Activated T-cell treated with anti-CD3 and anti-CD28 coated beads, Interleukin-2, amount 50 U/mL, for 4 hours (primary cell): ENCODE measurements at regions not wholly inside any gene's neighbourhood (a gene's known extent, or its start where the extent isn't known, plus 50 kb on each side); places are given as distances from the start of the nearest gene placed in this dataset.
"Not testable (repeated sequence)": the region's sequence is repeated elsewhere in the genome, so short reads cannot be mapped to it uniquely, and the experiment has no call there.

Source experiments
- ATAC-seq, 2 donors: fragments of 200-7000 bp; cut with Tn5 transposase; one replicate each; pipeline ENCODE4 v1.10.0; 2021
- DNase-seq: peaks from one replicate; pipeline ENCODE4 v3.0.0-alpha.2; 2020
- H3K27me3 Mint-ChIP-seq: one replicate; pipeline ENCODE4 v1.8.0; 2021; ENCODE audit warnings: low read depth, mixed read lengths
- H3K36me3 Mint-ChIP-seq: one replicate; pipeline ENCODE4 v1.8.0; 2022; ENCODE audit warnings: mixed read lengths; ENCODE audit not compliant: insufficient read depth
- H3K4me1 Mint-ChIP-seq: one replicate; pipeline ENCODE4 v1.8.0; 2021; ENCODE audit warnings: low read depth, mixed read lengths
- H3K4me3 Mint-ChIP-seq: one replicate; pipeline ENCODE4 v1.8.0; 2021; ENCODE audit warnings: mild to moderate bottlenecking, moderate library complexity, mixed read lengths
- H3K9me3 Mint-ChIP-seq: one replicate; pipeline ENCODE4 v1.8.0; 2021; ENCODE audit warnings: mixed read lengths

- no peaks in the 10 kb centered on the region for H3K4me1 Mint-ChIP-seq
- no peak for ATAC-seq
- no peaks in the 10 kb centered on the region for H3K27me3 Mint-ChIP-seq
- no peaks in the 10 kb centered on the region for H3K9me3 Mint-ChIP-seq
- H3K4me3 Mint-ChIP-seq = no peak overlapping the region
- no peak for DNase-seq
- H3K36me3 Mint-ChIP-seq = no peaks in the 10 kb centered on the region
Measured at GRCh38 chr1:194387531-194387930, 1201.1 kb upstream of the B3GALT2 start.

- Mint-ChIP-seq H3K4me3 (no peak overlapping the region), H3K4me1 (no peaks in the 10 kb centered on the region), H3K9me3 (no peaks in the 10 kb centered on the region), H3K27me3 (no peaks in the 10 kb centered on the region), H3K36me3 (no peaks in the 10 kb centered on the region)
- DNase-seq (no peak), ATAC-seq (no peak)
Measured at GRCh38 chr1:194378517-194378916, 1192.1 kb upstream of the B3GALT2 start.

- Mint-ChIP-seq H3K9me3 (no peaks in the 10 kb centered on the region), H3K4me1 (no peaks in the 10 kb centered on the region), H3K27me3 (no peaks in the 10 kb centered on the region), H3K4me3 (no peak overlapping the region), H3K36me3 (no peaks in the 10 kb centered on the region)
- ATAC-seq (no peak), DNase-seq (no peak)
Measured at GRCh38 chr1:194374649-194375048, 1188.2 kb upstream of the B3GALT2 start.

GRCh38 chr1:194372266-194372665 is 1185.9 kb upstream of the B3GALT2 start:
- H3K9me3 Mint-ChIP-seq = no peaks in the 10 kb centered on the region
- H3K4me1 Mint-ChIP-seq = no peaks in the 10 kb centered on the region
- no peak for DNase-seq
- peaks cover 3% of the 10 kb centered on the region for H3K27me3 Mint-ChIP-seq
- H3K36me3 Mint-ChIP-seq = no peaks in the 10 kb centered on the region
- ATAC-seq = no peak
- H3K4me3 Mint-ChIP-seq = no peak overlapping the region

- no peak overlapping the region for H3K4me3 Mint-ChIP-seq
- H3K4me1 Mint-ChIP-seq = no peaks in the 10 kb centered on the region
- H3K9me3 Mint-ChIP-seq = no peaks in the 10 kb centered on the region
- DNase-seq (no peak), ATAC-seq (no peak)
- no peaks in the 10 kb centered on the region for H3K36me3 Mint-ChIP-seq
- H3K27me3 Mint-ChIP-seq = peaks cover 3% of the 10 kb centered on the region
Measured at GRCh38 chr1:194369622-194370021, 1183.2 kb upstream of the B3GALT2 start.

- Mint-ChIP-seq H3K4me1 (no peaks in the 10 kb centered on the region), H3K27me3 (peaks cover 3% of the 10 kb centered on the region), H3K4me3 (no peak overlapping the region), H3K36me3 (no peaks in the 10 kb centered on the region), H3K9me3 (no peaks in the 10 kb centered on the region)
- DNase-seq (no peak), ATAC-seq (no peak)
Measured at GRCh38 chr1:194369060-194369459, 1182.6 kb upstream of the B3GALT2 start.

- Mint-ChIP-seq H3K27me3 (peaks cover 3% of the 10 kb centered on the region), H3K9me3 (no peaks in the 10 kb centered on the region), H3K36me3 (no peaks in the 10 kb centered on the region), H3K4me3 (no peak overlapping the region), H3K4me1 (no peaks in the 10 kb centered on the region)
- ATAC-seq = no peak
- DNase-seq = no peak
Measured at GRCh38 chr1:194367121-194367520, 1180.7 kb upstream of the B3GALT2 start.

GRCh38 chr1:194366705-194367104 is 1180.3 kb upstream of the B3GALT2 start:
- no peak overlapping the region for H3K4me3 Mint-ChIP-seq
- DNase-seq = no peak
- no peaks in the 10 kb centered on the region for H3K9me3 Mint-ChIP-seq
- H3K27me3 Mint-ChIP-seq = peaks cover 3% of the 10 kb centered on the region
- no peaks in the 10 kb centered on the region for H3K36me3 Mint-ChIP-seq
- no peaks in the 10 kb centered on the region for H3K4me1 Mint-ChIP-seq
- no peak for ATAC-seq

- no peaks in the 10 kb centered on the region for H3K9me3 Mint-ChIP-seq
- no peaks in the 10 kb centered on the region for H3K4me1 Mint-ChIP-seq
- ATAC-seq (no peak), DNase-seq (no peak)
- no peak overlapping the region for H3K4me3 Mint-ChIP-seq
- H3K36me3 Mint-ChIP-seq = no peaks in the 10 kb centered on the region
- H3K27me3 Mint-ChIP-seq = no peaks in the 10 kb centered on the region
Measured at GRCh38 chr1:194362327-194362726, 1175.9 kb upstream of the B3GALT2 start.

GRCh38 chr1:194361374-194362131 is 1175.1 kb upstream of the B3GALT2 start:
- Mint-ChIP-seq H3K4me1 (no peaks in the 10 kb centered on the region), H3K36me3 (no peaks in the 10 kb centered on the region), H3K9me3 (no peaks in the 10 kb centered on the region), H3K27me3 (no peaks in the 10 kb centered on the region), H3K4me3 (no peak overlapping the region)
- ATAC-seq (no peak), DNase-seq (no peak)

- Mint-ChIP-seq H3K36me3 (no peaks in the 10 kb centered on the region), H3K4me3 (no peak overlapping the region), H3K9me3 (no peaks in the 10 kb centered on the region), H3K27me3 (peaks cover under 1% of the 10 kb centered on the region), H3K4me1 (no peaks in the 10 kb centered on the region)
- ATAC-seq (no peak), DNase-seq (no peak)
Measured at GRCh38 chr1:194358208-194358581, 1171.8 kb upstream of the B3GALT2 start.

- H3K36me3 Mint-ChIP-seq, ATAC-seq, H3K4me1 Mint-ChIP-seq, H3K9me3 Mint-ChIP-seq, H3K4me3 Mint-ChIP-seq, H3K27me3 Mint-ChIP-seq, DNase-seq: not testable (repeated sequence)
Measured at GRCh38 chr1:194357573-194358207, 1171.3 kb upstream of the B3GALT2 start.

- Mint-ChIP-seq H3K4me1 (no peaks in the 10 kb centered on the region), H3K27me3 (peaks cover 2% of the 10 kb centered on the region), H3K9me3 (no peaks in the 10 kb centered on the region), H3K4me3 (no peak overlapping the region), H3K36me3 (no peaks in the 10 kb centered on the region)
- DNase-seq (no peak), ATAC-seq (no peak)
Measured at GRCh38 chr1:194355488-194356106, 1169.2 kb upstream of the B3GALT2 start.

- peaks cover 2% of the 10 kb centered on the region for H3K27me3 Mint-ChIP-seq
- no peaks in the 10 kb centered on the region for H3K4me1 Mint-ChIP-seq
- H3K9me3 Mint-ChIP-seq = no peaks in the 10 kb centered on the region
- ATAC-seq (no peak), DNase-seq (no peak)
- H3K4me3 Mint-ChIP-seq = no peak overlapping the region
- no peaks in the 10 kb centered on the region for H3K36me3 Mint-ChIP-seq
Measured at GRCh38 chr1:194353121-194353520, 1166.7 kb upstream of the B3GALT2 start.

GRCh38 chr1:194347200-194347599 is 1160.8 kb upstream of the B3GALT2 start:
- H3K9me3 Mint-ChIP-seq = no peaks in the 10 kb centered on the region
- H3K4me3 Mint-ChIP-seq = no peak overlapping the region

More at GRCh38 chr1:194347200-194347599, 1160.8 kb upstream of the B3GALT2 start:
- H3K36me3 Mint-ChIP-seq = no peaks in the 10 kb centered on the region
- H3K27me3 Mint-ChIP-seq = peaks cover 2% of the 10 kb centered on the region
- no peak for ATAC-seq
- H3K4me1 Mint-ChIP-seq = no peaks in the 10 kb centered on the region
- no peak for DNase-seq
